ENCODE measurements at regions not wholly inside any gene's neighbourhood (a gene's known extent, or its start where the extent isn't known, plus 50 kb on each side); places are given as distances from the start of the nearest gene placed in this dataset.

DNA sequence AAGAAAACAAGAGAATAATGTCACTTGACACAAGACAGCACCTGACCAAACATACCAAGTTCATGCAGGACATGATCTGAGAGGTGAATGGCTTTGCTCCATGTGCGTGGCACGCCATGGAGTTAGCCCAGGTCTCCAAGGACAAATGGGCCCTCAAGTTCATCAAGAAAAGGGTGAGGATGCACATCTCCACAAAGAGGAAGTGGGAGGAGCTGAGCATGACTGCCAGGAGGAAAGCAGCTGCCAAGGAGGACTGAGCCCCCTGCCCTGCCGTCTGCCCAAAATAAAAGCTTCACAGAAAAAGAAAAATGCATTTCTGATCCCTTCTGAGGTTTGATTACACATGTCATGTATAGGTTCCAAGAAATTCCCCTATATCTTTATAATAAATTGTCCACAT lies 82.0 kb upstream of the TSHZ2 start:
- Mint-ChIP-seq H3K27me3 (ENCODE audit: low read depth) (peaks cover 10% of the 10 kb centered on the region), H3K4me1 (ENCODE audit: low read depth) (no peaks in the 10 kb centered on the region), H3K4me3 (no peak overlapping the region), H3K9me3 (no peaks in the 10 kb centered on the region), H3K27ac (no peak overlapping the region), H3K36me3 (ENCODE audit: low read depth) (no peaks in the 10 kb centered on the region)
- CTCF ChIA-PET: no interaction called here
- intact Hi-C loops (cut with micrococcal nuclease): no loop called here
- DNase-seq: no peak

GRCh38 chr20:52889225-52889624 lies 82.9 kb upstream of the TSHZ2 start:
- Mint-ChIP-seq H3K36me3 (ENCODE audit: low read depth) (no peaks in the 10 kb centered on the region), H3K9me3 (no peaks in the 10 kb centered on the region), H3K27ac (no peak overlapping the region), H3K4me3 (no peak overlapping the region), H3K27me3 (ENCODE audit: low read depth) (peaks cover 7% of the 10 kb centered on the region), H3K4me1 (ENCODE audit: low read depth) (no peaks in the 10 kb centered on the region)
- intact Hi-C loops (cut with micrococcal nuclease): no loop called here
- no peak for DNase-seq
- CTCF ChIA-PET: interaction anchor here (0.6 kb wide), 1 partner anchor 642 kb away, joined by 3 read pairs; no protein-coding TSS in a partner anchor

GRCh38 chr20:52888096-52888495 lies 84.1 kb upstream of the TSHZ2 start:
- no peaks in the 10 kb centered on the region for H3K9me3 Mint-ChIP-seq
- no peaks in the 10 kb centered on the region for H3K4me1 Mint-ChIP-seq (ENCODE audit: low read depth)
- no peak overlapping the region for H3K27ac Mint-ChIP-seq
- peaks cover 7% of the 10 kb centered on the region for H3K27me3 Mint-ChIP-seq (ENCODE audit: low read depth)
- H3K4me3 Mint-ChIP-seq: no peak overlapping the region
- intact Hi-C loops (cut with micrococcal nuclease): no loop called here
- CTCF ChIA-PET: no interaction called here
- DNase-seq: no peak
- H3K36me3 Mint-ChIP-seq (ENCODE audit: low read depth): no peaks in the 10 kb centered on the region

DNA sequence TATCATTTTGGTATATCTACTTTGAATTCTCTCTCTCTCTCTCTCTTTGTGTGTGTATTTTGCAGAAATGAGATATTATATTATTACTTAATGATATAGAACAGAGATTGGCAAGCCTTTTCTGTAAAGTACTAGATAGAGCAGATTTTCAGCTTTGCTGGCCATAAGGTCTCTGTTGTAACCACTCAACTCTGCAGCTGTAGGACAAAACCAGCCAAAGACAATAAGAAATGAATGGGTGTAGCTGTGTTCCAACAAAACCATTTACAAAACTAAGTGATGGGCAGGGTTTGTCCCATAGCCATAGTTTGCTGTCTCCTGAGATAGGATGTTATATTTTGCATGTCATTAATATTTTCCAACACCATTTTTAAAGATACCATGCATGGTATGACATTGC lies 91.2 kb upstream of the TSHZ2 start:
- no peak overlapping the region for H3K4me3 Mint-ChIP-seq
- intact Hi-C loops (cut with micrococcal nuclease): no loop called here
- H3K9me3 Mint-ChIP-seq: peaks cover 2% of the 10 kb centered on the region
- no peak for DNase-seq
- H3K27me3 Mint-ChIP-seq (ENCODE audit: low read depth): peaks cover under 1% of the 10 kb centered on the region
- no peaks in the 10 kb centered on the region for H3K36me3 Mint-ChIP-seq (ENCODE audit: low read depth)
- no peaks in the 10 kb centered on the region for H3K4me1 Mint-ChIP-seq (ENCODE audit: low read depth)
- CTCF ChIA-PET: no interaction called here
- H3K27ac Mint-ChIP-seq: no peak overlapping the region

- no peak for DNase-seq
- Mint-ChIP-seq H3K36me3 (ENCODE audit: low read depth) (no peaks in the 10 kb centered on the region), H3K27ac (no peak overlapping the region), H3K4me3 (no peak overlapping the region), H3K4me1 (ENCODE audit: low read depth) (no peaks in the 10 kb centered on the region), H3K9me3 (peaks cover 2% of the 10 kb centered on the region), H3K27me3 (ENCODE audit: low read depth) (no peaks in the 10 kb centered on the region)
- intact Hi-C loops (cut with micrococcal nuclease): no loop called here
- CTCF ChIA-PET: no interaction called here
Observed at GRCh38 chr20:52880259-52880658, 91.9 kb upstream of the TSHZ2 start.

- peaks cover 15% of the 10 kb centered on the region for H3K4me1 Mint-ChIP-seq (ENCODE audit: low read depth)
- H3K4me3 Mint-ChIP-seq: no peak overlapping the region
- intact Hi-C loops (cut with micrococcal nuclease): loop anchor here (5.0 kb wide), 1 partner anchor 98 kb away; the partner anchor contains the start of gene TSHZ2
- H3K27me3 Mint-ChIP-seq (ENCODE audit: low read depth): no peaks in the 10 kb centered on the region
- CTCF ChIA-PET: no interaction called here
- no peak for DNase-seq
- H3K9me3 Mint-ChIP-seq: peaks cover under 1% of the 10 kb centered on the region
- no peak overlapping the region for H3K27ac Mint-ChIP-seq
- H3K36me3 Mint-ChIP-seq (ENCODE audit: low read depth): no peaks in the 10 kb centered on the region
Observed at GRCh38 chr20:52874241-52874640, 97.9 kb upstream of the TSHZ2 start.

DNA sequence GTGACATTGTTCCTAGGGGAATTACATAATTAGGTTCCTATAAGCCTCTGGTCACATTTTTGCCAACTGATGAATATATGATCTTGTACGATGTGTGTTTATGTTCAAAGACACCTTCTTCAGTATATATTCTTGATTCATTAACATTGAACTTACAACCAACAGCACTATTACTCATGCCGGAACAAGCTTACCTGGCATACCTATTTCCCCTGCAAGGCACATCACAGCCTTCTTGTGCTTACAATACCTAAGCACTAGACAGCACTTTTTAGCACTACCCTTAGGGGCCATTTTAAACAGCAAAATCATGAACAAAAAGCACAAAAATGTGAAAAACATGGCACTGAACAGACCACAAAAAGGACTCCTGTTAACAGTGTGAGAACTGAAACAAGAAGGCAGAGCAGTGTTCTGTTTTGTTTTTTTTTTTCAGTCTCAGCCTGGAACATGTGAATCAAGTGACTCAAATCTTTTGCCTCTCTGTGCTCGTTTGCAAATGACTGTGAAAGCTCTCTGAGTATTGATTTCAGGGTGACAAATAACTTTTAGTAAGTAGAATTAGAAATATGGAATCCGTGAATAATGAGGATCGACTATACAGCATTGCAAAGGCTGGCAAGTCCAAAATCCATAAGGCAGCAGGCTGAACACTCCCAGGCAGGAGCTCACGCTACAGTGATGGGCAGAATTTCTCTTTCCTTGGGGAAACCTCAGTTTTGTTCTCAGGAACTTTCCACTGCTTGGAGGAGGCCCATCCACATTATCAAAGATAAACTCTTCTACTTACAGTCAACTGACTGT lies 102.3 kb upstream of the TSHZ2 start:
- peak overlapping the region; percentile 65 for H3K27ac Mint-ChIP-seq
- no peaks in the 10 kb centered on the region for H3K27me3 Mint-ChIP-seq (ENCODE audit: low read depth)
- DNase-seq: peak; percentile 20
- intact Hi-C loops (cut with micrococcal nuclease): loop anchor here (2.0 to 10.0 kb wide), 3 partner anchors 102 to 375 kb away; partner anchors contain the start of gene TSHZ2
- peaks cover 25% of the 10 kb centered on the region for H3K4me1 Mint-ChIP-seq (ENCODE audit: low read depth)
- CTCF ChIA-PET: no interaction called here
- peak overlapping the region; percentile 19 for H3K4me3 Mint-ChIP-seq
- H3K9me3 Mint-ChIP-seq: peaks cover 3% of the 10 kb centered on the region
- no peaks in the 10 kb centered on the region for H3K36me3 Mint-ChIP-seq (ENCODE audit: low read depth)

DNA sequence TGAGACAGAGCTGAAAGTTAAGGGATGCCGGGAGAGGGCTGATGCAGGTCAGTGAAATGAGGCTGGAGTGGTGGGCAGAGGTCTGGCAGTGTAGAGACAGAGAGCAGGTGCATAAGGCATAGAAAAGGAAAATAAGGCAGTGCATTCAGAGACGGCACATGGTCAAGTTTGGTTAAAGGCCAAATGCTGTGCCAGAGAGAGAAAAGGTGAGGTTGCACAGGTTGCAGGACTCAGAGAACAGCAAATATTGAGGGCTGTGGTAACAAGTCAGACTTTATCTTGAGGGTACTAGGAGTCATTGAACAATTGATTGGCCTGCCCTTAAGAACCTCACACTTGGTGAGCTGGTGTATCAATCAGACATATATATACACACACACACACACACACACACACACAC lies 102.9 kb upstream of the TSHZ2 start:
- peaks cover 31% of the 10 kb centered on the region for H3K4me1 Mint-ChIP-seq (ENCODE audit: low read depth)
- no peaks in the 10 kb centered on the region for H3K27me3 Mint-ChIP-seq (ENCODE audit: low read depth)
- H3K36me3 Mint-ChIP-seq (ENCODE audit: low read depth): no peaks in the 10 kb centered on the region
- no peak overlapping the region for H3K4me3 Mint-ChIP-seq
- intact Hi-C loops (cut with micrococcal nuclease): loop anchor here (2.0 to 10.0 kb wide), 2 partner anchors 202 to 374 kb away; no protein-coding TSS in a partner anchor
- H3K27ac Mint-ChIP-seq: no peak overlapping the region
- CTCF ChIA-PET: no interaction called here
- H3K9me3 Mint-ChIP-seq: peaks cover 3% of the 10 kb centered on the region
- DNase-seq: no peak

DNA sequence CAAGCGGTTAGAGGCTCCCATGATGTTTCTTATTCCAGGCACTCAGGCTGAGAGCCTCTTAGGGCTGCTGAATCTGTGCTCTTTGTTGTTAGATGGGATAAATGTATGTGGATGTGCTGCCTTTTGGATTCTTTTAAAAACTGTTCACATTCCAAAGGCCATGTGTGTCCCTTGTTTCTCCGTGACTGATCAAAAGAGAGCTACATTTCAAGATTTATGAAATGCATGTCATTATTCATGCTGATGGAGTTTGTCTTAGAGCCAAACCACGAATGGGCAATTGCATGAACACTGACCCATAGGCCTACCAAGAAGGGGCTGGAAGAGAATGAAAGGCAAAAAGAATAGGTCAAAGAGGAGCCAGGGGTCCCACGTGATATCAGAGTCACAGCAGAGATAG lies 104.9 kb upstream of the TSHZ2 start:
- Mint-ChIP-seq H3K4me3 (no peak overlapping the region), H3K36me3 (ENCODE audit: low read depth) (no peaks in the 10 kb centered on the region), H3K27me3 (ENCODE audit: low read depth) (no peaks in the 10 kb centered on the region), H3K27ac (no peak overlapping the region), H3K4me1 (ENCODE audit: low read depth) (peaks cover 31% of the 10 kb centered on the region), H3K9me3 (peaks cover 7% of the 10 kb centered on the region)
- intact Hi-C loops (cut with micrococcal nuclease): loop anchor here (10.0 kb wide), 1 partner anchor 373 kb away; no protein-coding TSS in a partner anchor
- CTCF ChIA-PET: no interaction called here
- no peak for DNase-seq

DNA sequence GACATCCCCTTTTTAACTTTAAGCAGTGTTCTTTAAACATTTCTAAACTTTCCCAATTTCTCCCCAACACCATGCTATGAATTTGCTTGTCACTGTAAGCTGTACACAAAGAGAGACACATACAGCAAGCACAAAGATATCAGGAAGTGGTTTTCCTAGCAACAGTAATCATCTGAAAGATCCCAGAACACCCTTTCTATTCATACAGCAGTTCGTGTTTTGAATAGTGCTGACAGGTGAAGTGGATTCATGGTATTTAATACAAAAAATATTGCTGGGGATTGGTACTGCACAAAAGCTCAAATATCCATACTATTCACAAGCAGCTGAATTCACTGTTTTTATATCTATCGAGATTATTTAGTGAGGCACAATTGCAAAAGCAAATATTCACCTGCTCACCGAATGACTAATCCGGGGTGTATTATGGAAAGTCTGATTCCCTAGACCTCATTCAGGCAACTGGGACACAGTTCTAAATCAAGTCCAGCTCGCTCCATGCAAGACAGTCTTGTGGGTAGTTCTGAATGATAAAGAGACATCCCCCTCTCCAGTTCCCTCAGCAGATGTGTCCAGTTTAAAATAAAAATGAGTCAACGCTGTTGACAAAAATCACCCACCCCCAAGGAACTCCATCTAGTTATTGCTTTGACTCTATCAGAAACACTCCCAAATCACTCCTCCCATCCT lies 107.1 kb upstream of the TSHZ2 start:
- Mint-ChIP-seq H3K9me3 (peaks cover 7% of the 10 kb centered on the region), H3K36me3 (ENCODE audit: low read depth) (no peaks in the 10 kb centered on the region), H3K4me1 (ENCODE audit: low read depth) (peaks cover 24% of the 10 kb centered on the region), H3K27ac (no peak overlapping the region), H3K27me3 (ENCODE audit: low read depth) (no peaks in the 10 kb centered on the region), H3K4me3 (no peak overlapping the region)
- intact Hi-C loops (cut with micrococcal nuclease): loop anchor here (10.0 kb wide), 1 partner anchor 370 kb away; no protein-coding TSS in a partner anchor
- CTCF ChIA-PET: interaction anchor here (0.6 kb wide), 1 partner anchor 94 kb away, joined by 3 read pairs; no protein-coding TSS in a partner anchor
- no peak for DNase-seq

GRCh38 chr20:52859156-52859876 lies 112.8 kb upstream of the TSHZ2 start:
- CTCF ChIA-PET: no interaction called here
- H3K27ac Mint-ChIP-seq: no peak overlapping the region
- intact Hi-C loops (cut with micrococcal nuclease): no loop called here
- DNase-seq: no peak
- no peaks in the 10 kb centered on the region for H3K36me3 Mint-ChIP-seq (ENCODE audit: low read depth)
- no peak overlapping the region for H3K4me3 Mint-ChIP-seq
- H3K27me3 Mint-ChIP-seq (ENCODE audit: low read depth): no peaks in the 10 kb centered on the region
- H3K4me1 Mint-ChIP-seq (ENCODE audit: low read depth): peaks cover 9% of the 10 kb centered on the region
- peaks cover 4% of the 10 kb centered on the region for H3K9me3 Mint-ChIP-seq

- Mint-ChIP-seq H3K9me3 (no peaks in the 10 kb centered on the region), H3K27ac (no peak overlapping the region), H3K36me3 (ENCODE audit: low read depth) (no peaks in the 10 kb centered on the region), H3K4me3 (no peak overlapping the region), H3K4me1 (ENCODE audit: low read depth) (no peaks in the 10 kb centered on the region), H3K27me3 (ENCODE audit: low read depth) (no peaks in the 10 kb centered on the region)
- DNase-seq: no peak
- intact Hi-C loops (cut with micrococcal nuclease): no loop called here
- CTCF ChIA-PET: no interaction called here
Observed at GRCh38 chr20:52852714-52853113, 119.4 kb upstream of the TSHZ2 start.
